OCI-LY1 (cell line): ENCODE measurements at regions not wholly inside any gene's neighbourhood (a gene's known extent, or its start where the extent isn't known, plus 50 kb on each side); places are given as distances from the start of the nearest gene placed in this dataset.

Experiments
- EZH2 ChIP-seq: fragments of 200-600 bp; sonication (generic), shearing (Covaris generic); IDR thresholded peaks from 2 replicates; pipeline ENCODE4 v1.8.0; 2017; ENCODE audit warnings: borderline replicate concordance, mixed run types, mild to moderate bottlenecking, antibody characterized with exemption, low read length, moderate library complexity, mixed read lengths
- TF ChIP-seq, protein P1 (sequence below): fragments of 200-600 bp; sonication (generic), shearing (Covaris generic); IDR thresholded peaks from 2 replicates; pipeline ENCODE4 v1.5.1; 2017; ENCODE audit warnings: mild to moderate bottlenecking, antibody characterized with exemption, low read length, moderate library complexity, mixed read lengths

GRCh38 chr2:22282916-22283315 is 1102.1 kb upstream of the KLHL29 start:
- TF ChIP-seq, protein P1, sequence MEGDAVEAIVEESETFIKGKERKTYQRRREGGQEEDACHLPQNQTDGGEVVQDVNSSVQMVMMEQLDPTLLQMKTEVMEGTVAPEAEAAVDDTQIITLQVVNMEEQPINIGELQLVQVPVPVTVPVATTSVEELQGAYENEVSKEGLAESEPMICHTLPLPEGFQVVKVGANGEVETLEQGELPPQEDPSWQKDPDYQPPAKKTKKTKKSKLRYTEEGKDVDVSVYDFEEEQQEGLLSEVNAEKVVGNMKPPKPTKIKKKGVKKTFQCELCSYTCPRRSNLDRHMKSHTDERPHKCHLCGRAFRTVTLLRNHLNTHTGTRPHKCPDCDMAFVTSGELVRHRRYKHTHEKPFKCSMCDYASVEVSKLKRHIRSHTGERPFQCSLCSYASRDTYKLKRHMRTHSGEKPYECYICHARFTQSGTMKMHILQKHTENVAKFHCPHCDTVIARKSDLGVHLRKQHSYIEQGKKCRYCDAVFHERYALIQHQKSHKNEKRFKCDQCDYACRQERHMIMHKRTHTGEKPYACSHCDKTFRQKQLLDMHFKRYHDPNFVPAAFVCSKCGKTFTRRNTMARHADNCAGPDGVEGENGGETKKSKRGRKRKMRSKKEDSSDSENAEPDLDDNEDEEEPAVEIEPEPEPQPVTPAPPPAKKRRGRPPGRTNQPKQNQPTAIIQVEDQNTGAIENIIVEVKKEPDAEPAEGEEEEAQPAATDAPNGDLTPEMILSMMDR, result no peak
- no peak for TF ChIP-seq EZH2
